Thyroid gland (tissue), 4 donors: ENCODE measurements at regions not wholly inside any gene's neighbourhood (a gene's known extent, or its start where the extent isn't known, plus 50 kb on each side); places are given as distances from the start of the nearest gene placed in this dataset.

Experiments
- POLR2A ChIP-seq, 2 donors: fragments of 450-650 bp; IDR thresholded peaks; one replicate each; pipeline ENCODE4 v1.6.1; 2017; ENCODE audit warnings: antibody characterized with exemption in 2 of 2, mild to moderate bottlenecking in 2 of 2, moderate library complexity in 1 of 2
- TF ChIP-seq, protein P1 (sequence below), 6 experiments: fragments of 200-600 bp in 3 of 6; fragments of 450-650 bp in 3 of 6; sonication (generic) in 3 of 6; IDR thresholded peaks; one replicate each; pipeline ENCODE4 v1.5.1; 2016 to 2019; ENCODE audit warnings: antibody characterized with exemption in 6 of 6, mild to moderate bottlenecking in 2 of 6, inconsistent platforms in 1 of 6, moderate library complexity in 1 of 6

DNA sequence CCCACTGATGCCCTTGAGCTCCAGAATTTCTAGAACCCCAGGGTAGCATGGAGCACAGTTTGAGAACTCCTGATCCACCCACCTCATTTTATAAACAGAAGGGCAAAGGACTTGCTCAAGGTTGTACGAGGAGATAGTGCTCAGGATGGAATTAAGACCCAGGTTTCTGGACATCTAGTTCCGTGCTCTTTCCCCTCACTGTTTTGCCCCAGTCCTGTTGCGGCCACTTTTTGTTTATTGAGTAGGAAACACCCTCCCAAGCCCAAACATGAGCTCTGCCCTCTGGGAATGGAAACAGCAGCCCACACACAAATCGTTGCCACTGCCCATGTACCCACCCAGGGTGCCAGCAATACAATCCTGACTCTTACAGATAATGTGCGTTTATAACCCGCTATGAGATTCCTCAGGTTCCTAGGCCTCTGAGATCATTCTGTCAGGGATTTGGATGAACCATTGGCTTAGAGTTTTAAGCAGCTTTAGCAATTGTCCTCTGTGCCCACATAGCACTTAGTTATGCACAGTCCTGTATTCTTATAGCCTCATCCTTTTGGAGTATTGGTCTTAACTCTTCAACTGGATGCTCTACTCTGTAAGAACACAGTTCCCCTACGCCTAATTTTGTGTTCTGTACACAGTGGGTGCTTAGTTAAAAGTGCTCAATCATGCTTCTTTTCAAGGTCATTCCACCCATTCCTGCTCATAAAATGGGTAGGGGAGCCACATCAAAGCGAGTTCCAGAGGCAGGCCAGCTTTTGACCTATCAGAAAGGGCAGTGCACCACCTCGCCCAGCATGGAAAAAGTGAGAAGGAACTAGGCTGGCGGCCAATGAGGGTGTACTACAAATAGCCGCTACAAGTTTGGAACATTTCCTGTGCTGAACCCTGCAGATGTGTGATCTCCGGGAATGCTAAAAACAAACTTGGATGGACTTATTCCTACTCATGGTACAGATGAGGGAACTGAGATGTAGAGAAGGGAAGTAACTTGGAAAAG lies 60.3 kb upstream of the IGFBP2 start:
- TF ChIP-seq, protein P1, sequence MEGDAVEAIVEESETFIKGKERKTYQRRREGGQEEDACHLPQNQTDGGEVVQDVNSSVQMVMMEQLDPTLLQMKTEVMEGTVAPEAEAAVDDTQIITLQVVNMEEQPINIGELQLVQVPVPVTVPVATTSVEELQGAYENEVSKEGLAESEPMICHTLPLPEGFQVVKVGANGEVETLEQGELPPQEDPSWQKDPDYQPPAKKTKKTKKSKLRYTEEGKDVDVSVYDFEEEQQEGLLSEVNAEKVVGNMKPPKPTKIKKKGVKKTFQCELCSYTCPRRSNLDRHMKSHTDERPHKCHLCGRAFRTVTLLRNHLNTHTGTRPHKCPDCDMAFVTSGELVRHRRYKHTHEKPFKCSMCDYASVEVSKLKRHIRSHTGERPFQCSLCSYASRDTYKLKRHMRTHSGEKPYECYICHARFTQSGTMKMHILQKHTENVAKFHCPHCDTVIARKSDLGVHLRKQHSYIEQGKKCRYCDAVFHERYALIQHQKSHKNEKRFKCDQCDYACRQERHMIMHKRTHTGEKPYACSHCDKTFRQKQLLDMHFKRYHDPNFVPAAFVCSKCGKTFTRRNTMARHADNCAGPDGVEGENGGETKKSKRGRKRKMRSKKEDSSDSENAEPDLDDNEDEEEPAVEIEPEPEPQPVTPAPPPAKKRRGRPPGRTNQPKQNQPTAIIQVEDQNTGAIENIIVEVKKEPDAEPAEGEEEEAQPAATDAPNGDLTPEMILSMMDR (IDR thresholded peaks at IDR 0.05): no peak
- no peak for TF ChIP-seq POLR2A (IDR thresholded peaks at IDR 0.05)
